Choroid plexus epithelial cell (primary cell): ENCODE measurements at regions not wholly inside any gene's neighbourhood (a gene's known extent, or its start where the extent isn't known, plus 50 kb on each side); places are given as distances from the start of the nearest gene placed in this dataset.
A peak's percentile ranks its signal among the peaks of the same experiment; 100 is the strongest.
"Not testable (repeated sequence)": the region's sequence is repeated elsewhere in the genome, so short reads cannot be mapped to it uniquely, and the experiment has no call there.

Source experiments
- DNase-seq: peaks from one replicate; pipeline ENCODE4 v3.0.0-alpha.2; 2010; ENCODE audit warnings: low read depth
- H3K4me3 ChIP-seq: 2 replicates; pipeline ENCODE4 v1.5.1; 2011; ENCODE audit warnings: low read depth, mild to moderate bottlenecking, control low read depth, low read length, moderate library complexity
- TF ChIP-seq, protein P1 (sequence below): conservative IDR thresholded peaks from 2 replicates; pipeline ENCODE4 v1.5.1; 2011; ENCODE audit warnings: low read depth, mild to moderate bottlenecking, control low read depth, inconsistent platforms, low read length, moderate library complexity

DNA sequence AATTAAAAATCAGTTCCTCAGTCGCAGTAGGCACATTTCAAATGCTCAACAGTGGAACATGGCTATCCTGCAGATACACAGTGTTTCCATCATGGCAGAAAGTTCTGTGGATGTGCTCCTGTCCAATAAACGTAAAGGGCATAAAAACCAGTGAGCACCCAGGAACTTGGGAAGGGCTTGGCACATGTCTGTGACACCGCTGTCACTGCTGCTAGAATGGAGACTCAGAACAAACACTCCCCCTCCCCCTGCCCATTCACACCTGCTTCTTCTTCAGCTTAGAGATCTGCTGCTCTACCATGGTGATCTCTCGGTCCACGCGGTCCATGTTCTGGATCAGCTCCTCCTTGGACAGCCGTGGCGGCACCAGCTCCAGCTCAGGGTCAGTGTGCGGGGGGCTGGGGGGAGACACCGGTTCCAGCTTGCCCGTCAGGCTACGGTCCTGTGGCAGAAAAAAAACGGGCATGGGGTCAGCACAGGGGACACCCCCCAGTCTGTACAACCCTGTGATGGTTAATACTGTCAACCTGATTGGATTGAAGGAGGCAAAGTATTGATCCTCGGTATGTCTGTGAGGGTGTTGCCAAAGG lies 94.6 kb downstream of the NCOR2 start:
- no peak overlapping the region for H3K4me3 ChIP-seq
- no peak for DNase-seq
- TF ChIP-seq, protein P1, sequence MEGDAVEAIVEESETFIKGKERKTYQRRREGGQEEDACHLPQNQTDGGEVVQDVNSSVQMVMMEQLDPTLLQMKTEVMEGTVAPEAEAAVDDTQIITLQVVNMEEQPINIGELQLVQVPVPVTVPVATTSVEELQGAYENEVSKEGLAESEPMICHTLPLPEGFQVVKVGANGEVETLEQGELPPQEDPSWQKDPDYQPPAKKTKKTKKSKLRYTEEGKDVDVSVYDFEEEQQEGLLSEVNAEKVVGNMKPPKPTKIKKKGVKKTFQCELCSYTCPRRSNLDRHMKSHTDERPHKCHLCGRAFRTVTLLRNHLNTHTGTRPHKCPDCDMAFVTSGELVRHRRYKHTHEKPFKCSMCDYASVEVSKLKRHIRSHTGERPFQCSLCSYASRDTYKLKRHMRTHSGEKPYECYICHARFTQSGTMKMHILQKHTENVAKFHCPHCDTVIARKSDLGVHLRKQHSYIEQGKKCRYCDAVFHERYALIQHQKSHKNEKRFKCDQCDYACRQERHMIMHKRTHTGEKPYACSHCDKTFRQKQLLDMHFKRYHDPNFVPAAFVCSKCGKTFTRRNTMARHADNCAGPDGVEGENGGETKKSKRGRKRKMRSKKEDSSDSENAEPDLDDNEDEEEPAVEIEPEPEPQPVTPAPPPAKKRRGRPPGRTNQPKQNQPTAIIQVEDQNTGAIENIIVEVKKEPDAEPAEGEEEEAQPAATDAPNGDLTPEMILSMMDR, result no peak

DNA sequence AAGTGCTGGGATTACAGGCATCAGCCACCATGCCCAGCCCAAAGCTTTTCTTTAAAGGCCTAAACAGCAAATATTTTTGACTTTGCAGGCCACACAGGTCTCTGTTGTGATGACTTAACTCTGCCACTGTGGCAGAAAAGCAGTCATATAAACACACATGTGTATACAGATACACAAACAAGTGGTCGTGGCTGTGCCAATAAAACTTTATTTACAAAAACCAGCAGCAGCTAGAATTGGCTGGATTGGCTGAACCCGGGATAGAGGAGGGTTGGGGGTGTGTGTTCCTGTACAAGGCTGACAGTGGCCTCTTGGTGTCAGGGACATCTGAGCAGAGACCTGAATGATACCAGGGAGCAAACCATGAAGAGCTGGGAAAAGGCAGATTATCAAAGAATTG lies 95.6 kb downstream of the NCOR2 start:
- no peak overlapping the region for H3K4me3 ChIP-seq
- DNase-seq, result no peak
- TF ChIP-seq, protein P1, result no peak

DNA sequence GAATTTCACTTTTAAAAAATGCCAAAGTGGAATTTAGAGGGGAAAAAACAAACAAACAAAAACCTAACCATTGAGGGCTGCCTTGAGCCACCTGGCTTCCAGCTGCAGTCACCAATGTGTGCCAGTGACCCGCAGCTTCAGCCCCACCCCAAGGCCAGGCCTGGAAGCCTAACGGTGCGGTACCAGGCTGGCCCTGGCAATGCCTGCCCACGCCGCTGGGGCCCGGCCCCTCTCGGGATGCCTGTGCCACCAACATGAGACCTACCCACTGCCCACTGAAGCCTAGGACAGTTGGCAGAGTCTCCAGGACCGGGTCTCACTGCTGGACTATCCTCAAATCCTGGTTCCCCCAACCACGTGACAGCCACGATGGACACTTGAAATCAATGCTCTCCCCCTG lies 96.6 kb downstream of the NCOR2 start:
- no peak for DNase-seq
- TF ChIP-seq, protein P1, result no peak
- no peak overlapping the region for H3K4me3 ChIP-seq

- no peak for DNase-seq
- TF ChIP-seq, protein P1, result no peak
Observed at GRCh38 chr12:124470139-124470538, 97.3 kb downstream of the NCOR2 start.

DNA sequence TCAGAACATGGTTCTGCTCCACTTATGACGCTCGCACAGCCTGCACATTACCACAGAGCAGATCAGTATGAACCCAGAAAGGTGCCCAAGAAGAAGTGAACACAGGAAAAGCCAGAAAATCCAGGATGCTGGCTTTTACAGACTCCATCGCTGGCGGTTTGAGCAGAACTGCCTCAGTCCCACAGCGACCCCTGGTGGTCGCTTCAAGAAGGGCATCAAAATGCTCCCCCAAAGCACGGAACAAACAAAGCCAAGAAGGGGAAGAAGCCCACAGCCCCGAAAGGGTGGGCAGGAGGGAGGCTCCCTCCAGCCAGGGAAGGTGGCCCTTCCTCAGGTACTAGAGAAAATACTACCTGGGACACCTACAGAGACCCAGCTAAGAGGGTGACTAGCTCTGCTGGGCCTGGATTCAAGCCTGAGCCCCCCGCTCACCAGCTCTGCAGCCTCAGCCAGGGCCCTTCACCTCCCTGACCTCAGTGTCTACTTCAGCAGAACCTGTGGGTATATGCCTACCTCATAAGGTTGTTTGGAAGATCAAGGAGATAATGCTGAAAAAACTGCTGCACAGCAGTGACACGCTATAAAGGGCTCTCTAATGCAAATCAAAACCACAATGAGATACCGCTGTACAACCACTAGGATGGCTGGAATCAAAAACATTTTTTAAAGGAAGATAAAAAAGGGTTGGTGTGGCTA lies 98.1 kb downstream of the NCOR2 start:
- no peak for DNase-seq
- TF ChIP-seq, protein P1, result peak; percentile 78
- H3K4me3 ChIP-seq, result no peak overlapping the region

More at GRCh38 chr12:124470139-124470538, 97.3 kb downstream of the NCOR2 start:
- no peak overlapping the region for H3K4me3 ChIP-seq

- H3K4me3 ChIP-seq, DNase-seq: not testable (repeated sequence)
Observed at GRCh38 chr12:124467549-124467948, 99.9 kb downstream of the NCOR2 start.

DNA sequence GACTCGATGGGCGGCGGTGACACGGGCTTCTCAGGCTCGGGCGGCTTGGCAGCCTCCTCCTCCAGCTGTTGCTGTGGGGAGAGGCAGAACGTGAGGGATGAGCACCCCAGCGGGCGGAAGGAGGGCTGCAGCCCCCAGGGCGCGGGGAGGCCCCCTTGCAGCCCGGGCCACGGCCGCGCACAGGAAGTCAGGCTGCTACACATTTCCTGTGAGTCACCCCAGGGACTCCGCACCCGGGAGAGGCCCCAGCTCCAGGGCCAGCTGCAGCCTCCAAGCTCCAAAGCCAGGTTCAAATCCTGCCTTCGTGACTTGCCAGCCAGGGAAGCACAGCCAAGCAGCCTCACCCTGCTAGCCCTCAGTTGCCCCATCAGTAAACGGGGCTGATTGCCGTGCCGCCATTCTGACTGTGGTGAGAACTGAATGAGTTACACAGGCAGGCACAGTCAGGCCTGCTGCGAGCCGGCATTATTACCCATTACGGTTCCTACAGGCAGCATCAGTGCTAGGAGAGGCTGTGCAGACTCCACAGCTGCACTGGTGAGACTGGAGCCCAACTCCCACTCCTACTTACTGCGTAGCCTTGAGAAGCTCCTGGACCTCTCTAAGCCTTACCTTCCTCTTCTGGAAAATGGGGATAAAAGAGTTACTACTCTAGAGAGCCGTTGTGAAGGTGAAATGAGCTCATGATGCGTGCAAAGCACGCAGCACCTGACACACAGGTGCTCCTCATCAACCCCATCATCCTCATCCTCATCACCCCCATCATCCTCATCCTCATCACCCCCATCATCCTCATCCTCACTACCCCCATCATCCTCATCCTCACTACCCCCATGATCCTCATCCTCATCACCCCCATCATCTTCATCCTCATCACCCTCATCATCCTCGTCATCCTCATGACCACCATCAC lies 100.9 kb downstream of the NCOR2 start:
- peak; percentile 90 for DNase-seq
- no peak overlapping the region for H3K4me3 ChIP-seq
- TF ChIP-seq, protein P1, result peak; percentile 37
